Testis (tissue), 2 donors: ENCODE measurements at regions not wholly inside any gene's neighbourhood (a gene's known extent, or its start where the extent isn't known, plus 50 kb on each side); places are given as distances from the start of the nearest gene placed in this dataset.

Experiments used
- CTCF ChIP-seq, 3 experiments: fragments of 450-650 bp in 2 of 3; fragments of 200-600 bp in 1 of 3; sonication (generic) in 1 of 3; IDR thresholded peaks; one replicate each; pipeline ENCODE4 v1.5.1; 2016 to 2019; ENCODE audit warnings: antibody characterized with exemption in 3 of 3, mild to moderate bottlenecking in 2 of 3, moderate library complexity in 1 of 3
- POLR2A ChIP-seq: fragments of 450-650 bp; IDR thresholded peaks from one replicate; pipeline ENCODE4 v1.6.1; 2017; ENCODE audit warnings: antibody characterized with exemption, mild to moderate bottlenecking, moderate library complexity

DNA sequence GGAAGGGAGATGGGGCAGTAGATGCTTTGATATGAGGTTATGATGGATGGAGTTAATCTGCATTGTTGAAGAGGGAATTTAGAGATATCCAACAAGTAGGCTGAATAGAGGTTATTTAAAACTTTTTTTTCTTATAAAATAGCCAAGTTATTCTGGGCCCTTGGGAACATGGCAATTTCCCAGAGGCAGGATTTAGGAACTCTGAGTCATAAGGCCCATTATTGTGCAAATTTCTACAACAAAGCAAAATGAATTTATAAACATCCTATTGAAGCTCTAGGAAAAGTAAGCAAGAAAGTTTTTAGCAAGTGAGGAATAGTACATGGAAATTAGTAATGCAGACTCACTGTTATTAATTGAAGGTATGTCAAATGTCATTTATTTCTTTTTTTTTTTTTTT lies 160.9 kb upstream of the NPY start:
- TF ChIP-seq CTCF (IDR thresholded peaks at IDR 0.05) (no peak), POLR2A (no peak)
